DMS114 treated with DMSO at 0.1 percent for 48 hours (cell line): ENCODE measurements at regions not wholly inside any gene's neighbourhood (a gene's known extent, or its start where the extent isn't known, plus 50 kb on each side); places are given as distances from the start of the nearest gene placed in this dataset.

Source experiments
- DNase-seq: peaks from one replicate; lab custom pipeline; 2025; ENCODE audit not compliant: unreplicated experiment; lab: John Stamatoyannopoulos, UW

GRCh38 chr12:59087691-59088090, 167.4 kb upstream of the LRIG3 start:
- no peak for DNase-seq

GRCh38 chr12:59087077-59087673, 166.9 kb upstream of the LRIG3 start:
- no peak for DNase-seq

GRCh38 chr12:59086126-59086525, 165.8 kb upstream of the LRIG3 start:
- no peak for DNase-seq

GRCh38 chr12:59085690-59086089, 165.4 kb upstream of the LRIG3 start:
- no peak for DNase-seq

- no peak for DNase-seq
Measured at GRCh38 chr12:59084511-59085375, 164.4 kb upstream of the LRIG3 start.

GRCh38 chr12:59082952-59083351, 162.6 kb upstream of the LRIG3 start:
- no peak for DNase-seq

GRCh38 chr12:59080101-59080500, 159.8 kb upstream of the LRIG3 start:
- no peak for DNase-seq

- DNase-seq, result no peak
Measured at GRCh38 chr12:59079472-59079871, 159.2 kb upstream of the LRIG3 start.

- DNase-seq, result no peak
Measured at GRCh38 chr12:59079002-59079401, 158.7 kb upstream of the LRIG3 start.

- no peak for DNase-seq
Measured at GRCh38 chr12:59077575-59078426, 157.5 kb upstream of the LRIG3 start.

- DNase-seq, result no peak
Measured at GRCh38 chr12:59077153-59077552, 156.8 kb upstream of the LRIG3 start.

- DNase-seq, result no peak
Measured at GRCh38 chr12:59076622-59077021, 156.3 kb upstream of the LRIG3 start.

- DNase-seq, result no peak
Measured at GRCh38 chr12:59075968-59076490, 155.7 kb upstream of the LRIG3 start.

- DNase-seq, result no peak
Measured at GRCh38 chr12:59075141-59075540, 154.8 kb upstream of the LRIG3 start.

GRCh38 chr12:59070322-59070933, 150.1 kb upstream of the LRIG3 start:
- DNase-seq, result no peak

- DNase-seq, result no peak
Measured at GRCh38 chr12:59069516-59069915, 149.2 kb upstream of the LRIG3 start.

- DNase-seq, result no peak
Measured at GRCh38 chr12:59068436-59068835, 148.1 kb upstream of the LRIG3 start.

- no peak for DNase-seq
Measured at GRCh38 chr12:59067083-59067482, 146.8 kb upstream of the LRIG3 start.

GRCh38 chr12:59066445-59066844, 146.1 kb upstream of the LRIG3 start:
- DNase-seq, result no peak

- DNase-seq, result no peak
Measured at GRCh38 chr12:59059088-59059935, 139.0 kb upstream of the LRIG3 start.
